PC-9 (cell line): ENCODE measurements at regions not wholly inside any gene's neighbourhood (a gene's known extent, or its start where the extent isn't known, plus 50 kb on each side); places are given as distances from the start of the nearest gene placed in this dataset.

Experiments
- BruUV-seq: library from RNA; stranded (reverse); fragments of 400-500 nt; replicated peaks from 2 replicates; lab custom pipeline; 2021; lab: Mats Ljungman, UMichigan
- CTCF ChIA-PET: fragments of 300-600 bp; sonication (Branson Sonifier 250); formaldehyde crosslinking; loops from one replicate; lab custom pipeline; 2022; ENCODE audit warnings: antibody characterized with exemption; lab: Charles Lee
- POLR2A ChIA-PET: fragments of 300-600 bp; sonication (Branson Sonifier 250); formaldehyde crosslinking; loops from one replicate; lab custom pipeline; 2022; ENCODE audit warnings: antibody characterized with exemption; ENCODE audit not compliant: unreplicated experiment; lab: Charles Lee
- DNase-seq, 2 experiments: peaks; one replicate each; pipeline versions ENCODE4 v3.0.0 to v3.0.0-alpha.2; 2015 to 2022; ENCODE audit warnings: mixed read lengths in 1 of 2
- H2AFZ ChIP-seq: fragments of 200-600 bp; sonication (generic); 2 replicates; pipeline ENCODE4 v1.8.1; 2017; ENCODE audit warnings: antibody characterized with exemption
- H3F3A ChIP-seq: fragments of 200-600 bp; sonication (generic); 2 replicates; pipeline ENCODE4 v1.8.1; 2017; ENCODE audit warnings: antibody characterized with exemption, mild to moderate bottlenecking, low read depth; ENCODE audit not compliant: insufficient read depth
- H3K27ac ChIP-seq: fragments of 200-600 bp; sonication (generic); 2 replicates; pipeline ENCODE4 v1.6.1; 2016; ENCODE audit warnings: mixed run types
- H3K27me3 ChIP-seq: fragments of 200-600 bp; sonication (generic); 2 replicates; pipeline ENCODE4 v1.6.1; 2016; ENCODE audit warnings: low read depth, mixed run types; ENCODE audit not compliant: insufficient read depth
- H3K36me3 ChIP-seq: fragments of 200-600 bp; sonication (generic); 2 replicates; pipeline ENCODE4 v1.6.1; 2016; ENCODE audit warnings: low read depth, mixed run types
- H3K4me1 ChIP-seq: fragments of 200-600 bp; sonication (generic); replicated peaks from 2 replicates; pipeline ENCODE4 v1.6.1; 2016; ENCODE audit warnings: mixed run types; ENCODE audit not compliant: insufficient read depth
- H3K4me2 ChIP-seq: fragments of 200-600 bp; sonication (generic); 2 replicates; pipeline ENCODE4 v1.6.1; 2017; ENCODE audit warnings: mixed run types
- H3K4me3 ChIP-seq: fragments of 200-600 bp; sonication (generic); 2 replicates; pipeline ENCODE4 v1.6.1; 2016; ENCODE audit warnings: mixed run types
- H3K79me2 ChIP-seq: fragments of 200-600 bp; sonication (generic); 2 replicates; pipeline ENCODE4 v1.6.1; 2017; ENCODE audit warnings: low read depth, mixed run types
- H3K9me2 ChIP-seq: fragments of 200-600 bp; sonication (generic); 2 replicates; pipeline ENCODE4 v1.8.1; 2017; ENCODE audit warnings: mild to moderate bottlenecking; ENCODE audit not compliant: insufficient read depth
- H3K9me3 ChIP-seq: fragments of 200-600 bp; sonication (generic); 2 replicates; pipeline ENCODE4 v1.8.1; 2016; ENCODE audit warnings: low read depth; ENCODE audit not compliant: insufficient read depth
- H4K20me1 ChIP-seq: fragments of 200-600 bp; sonication (generic); 2 replicates; pipeline ENCODE4 v1.8.1; 2017; ENCODE audit not compliant: insufficient read depth
- CTCF ChIP-seq: fragments of 200-600 bp; sonication (generic); conservative IDR thresholded peaks from 2 replicates; pipeline ENCODE4 v1.6.1; 2017; ENCODE audit warnings: mixed run types, antibody characterized with exemption, mild to moderate bottlenecking, moderate library complexity
- EZH2 ChIP-seq: fragments of 200-600 bp; sonication (generic); IDR thresholded peaks from 2 replicates; pipeline ENCODE4 v1.8.0; 2017; ENCODE audit warnings: antibody characterized with exemption, low read depth
- intact Hi-C: fragments of 100-400 bp; cut with micrococcal nuclease; formaldehyde crosslinking; loops from one replicate; pipeline ENCODE4 v1.10.0; 2022; ENCODE audit not compliant: unreplicated experiment

DNA sequence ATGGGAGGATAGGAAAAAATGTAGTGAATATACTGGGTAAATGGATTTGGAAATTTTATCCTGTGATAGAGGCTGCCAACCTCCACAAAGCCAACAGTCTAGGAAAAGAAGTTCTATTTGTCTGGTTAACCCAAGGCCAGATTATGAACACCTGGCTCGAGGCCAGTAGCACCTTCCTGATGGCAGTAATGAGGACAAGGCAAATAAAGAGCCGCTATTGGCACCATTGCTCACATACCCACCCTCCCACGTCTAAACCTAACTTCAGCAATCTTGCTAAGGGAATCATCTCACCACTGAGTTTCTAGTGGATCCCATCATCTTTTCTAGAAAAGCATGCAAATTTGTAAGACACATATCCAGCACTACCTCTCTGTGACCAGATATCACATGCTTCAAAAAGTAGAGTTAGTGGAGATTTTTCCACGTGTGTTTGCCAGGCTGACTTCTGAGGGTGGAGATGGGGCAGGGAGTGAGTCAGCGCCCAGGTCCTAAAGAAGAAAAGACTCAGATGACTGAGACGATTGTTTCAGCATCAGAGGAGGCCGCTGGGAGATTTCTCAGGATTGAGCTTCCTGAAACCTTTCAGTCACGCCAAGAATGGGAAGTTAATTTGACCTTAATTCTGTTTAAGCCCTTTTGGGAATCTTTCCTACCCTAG, 362.9 kb downstream of the EMP1 start:
- H3K27ac ChIP-seq = no peak overlapping the region
- POLR2A ChIA-PET = no interaction called here
- intact Hi-C loops = no loop called here

GRCh38 chr12:13552830-13553229, 356.3 kb downstream of the EMP1 start:
- ChIA-PET POLR2A (no interaction called here), CTCF (no interaction called here)
- H3K9me3 ChIP-seq = no peaks in the 10 kb centered on the region
- H3K4me3 ChIP-seq = no peak overlapping the region
- H4K20me1 ChIP-seq = no peaks in the 10 kb centered on the region
- H3K9me2 ChIP-seq = no peaks in the 10 kb centered on the region
- H3K79me2 ChIP-seq = no peaks in the 10 kb centered on the region
- H3K4me1 ChIP-seq = no peaks in the 10 kb centered on the region
- H3K27ac ChIP-seq = no peak overlapping the region
- no peak for DNase-seq
- H3F3A ChIP-seq = no peaks in the 10 kb centered on the region
- H3K36me3 ChIP-seq = no peaks in the 10 kb centered on the region
- no peaks in the 10 kb centered on the region for H3K27me3 ChIP-seq
- BruUV-seq = no TSS peak
- H2AFZ ChIP-seq = no peak overlapping the region
- intact Hi-C loops = no loop called here
- no peak for TF ChIP-seq CTCF
- H3K4me2 ChIP-seq = no peak overlapping the region

More for the DNA sequence above, 362.9 kb downstream of the EMP1 start:
- no peaks in the 10 kb centered on the region for H3K9me2 ChIP-seq
- H2AFZ ChIP-seq = no peak overlapping the region
- no peaks in the 10 kb centered on the region for H3K27me3 ChIP-seq
- H4K20me1 ChIP-seq = no peaks in the 10 kb centered on the region
- CTCF ChIA-PET = no interaction called here
- H3K36me3 ChIP-seq = no peaks in the 10 kb centered on the region
- no peaks in the 10 kb centered on the region for H3K79me2 ChIP-seq
- TF ChIP-seq EZH2 (no peak), CTCF (no peak)
- no peak for DNase-seq
- no peaks in the 10 kb centered on the region for H3K9me3 ChIP-seq
- H3F3A ChIP-seq = no peaks in the 10 kb centered on the region
- H3K4me3 ChIP-seq = no peak overlapping the region
- H3K4me1 ChIP-seq = no peaks in the 10 kb centered on the region
- no peak overlapping the region for H3K4me2 ChIP-seq
- no TSS peak for BruUV-seq

- POLR2A ChIA-PET = no interaction called here
- Histone ChIP-seq H3K27ac (no peak overlapping the region), H2AFZ (no peak overlapping the region), H3K4me3 (no peak overlapping the region), H4K20me1 (no peaks in the 10 kb centered on the region), H3K36me3 (no peaks in the 10 kb centered on the region), H3F3A (no peaks in the 10 kb centered on the region), H3K4me2 (no peak overlapping the region), H3K9me2 (peaks cover 4% of the 10 kb centered on the region; the same call in 1 of the 2 replicates), H3K27me3 (no peaks in the 10 kb centered on the region), H3K79me2 (no peaks in the 10 kb centered on the region), H3K9me3 (no peaks in the 10 kb centered on the region), H3K4me1 (0 out of 2 replicates have a peak, but pooled peaks cover 7% of the 10 kb centered on the region)
- DNase-seq = no peak
- intact Hi-C loops = no loop called here
- TF ChIP-seq EZH2 (no peak), CTCF (no peak)
- CTCF ChIA-PET = no interaction called here
- BruUV-seq = no TSS peak
These were observed 350.8 kb downstream of the EMP1 start for GRCh38 chr12:13547283-13547682.
